ENCODE measurements at regions not wholly inside any gene's neighbourhood (a gene's known extent, or its start where the extent isn't known, plus 50 kb on each side); places are given as distances from the start of the nearest gene placed in this dataset.

GRCh38 chr4:135429528-135429927 lies 1227.9 kb upstream of the PABPC4L start:
- FAIRE-seq = no peak
- no peaks in the 10 kb centered on the region for H4K20me1 ChIP-seq (replicated peaks; ENCODE audit: control insufficient read depth, extremely low read depth, insufficient read depth, low read length)
- H2AFZ ChIP-seq (ENCODE audit: low read depth, low read length) = no peak overlapping the region
- dilution Hi-C loops (cut with MboI; ENCODE audit: extremely low pct_ligation_motif_present, low sequenced_read_pairs) (no loop called here), intact Hi-C loops (cut with micrococcal nuclease) (no loop called here)
- H3K79me2 ChIP-seq (ENCODE audit: control insufficient read depth, insufficient read depth, low read length) = no peaks in the 10 kb centered on the region
- CTCF ChIA-PET = interaction anchor here (0.5 to 1.9 kb wide), 2 partner anchors 11 to 156 kb away, joined by 3 to 5 read pairs; no protein-coding TSS in a partner anchor
- no peaks in the 10 kb centered on the region for H3K9me3 ChIP-seq (replicated peaks; ENCODE audit: control insufficient read depth, insufficient read depth, low read length)
- no peak overlapping the region for H3K4me2 ChIP-seq (ENCODE audit: insufficient read depth, low read length)
- H3K4me1 ChIP-seq (ENCODE audit: control insufficient read depth, extremely low read depth, insufficient read depth, low read length) = no peaks in the 10 kb centered on the region
- no peaks in the 10 kb centered on the region for H3K36me3 ChIP-seq (ENCODE audit: control insufficient read depth in 2 of 2, extremely low read depth in 1 of 2, insufficient read depth in 2 of 2, low read length in 2 of 2)
- no peak overlapping the region for H3K9ac ChIP-seq (replicated peaks; ENCODE audit: extremely low read depth, insufficient read depth, low read length)
- DNase-seq (ENCODE audit: low read depth, low spot score) = no peak
- H3K27ac ChIP-seq (ENCODE audit: insufficient read depth, low read depth, low read length) = no peak overlapping the region
- BruUV-seq (replicated peaks) = no TSS peak
- no peak overlapping the region for H3K4me3 ChIP-seq (replicated peaks in 1 of 3; ENCODE audit: insufficient read depth in 1 of 3, low read depth in 1 of 3, low read length in 3 of 3)
- H3K9me1 ChIP-seq (replicated peaks; ENCODE audit: control insufficient read depth, extremely low read depth, insufficient read depth, low read length) = no peaks in the 10 kb centered on the region
- no peak for TF ChIP-seq EZH2 (IDR thresholded peaks at IDR 0.05; ENCODE audit: borderline replicate concordance, low read depth, low read length, severe bottlenecking)
- no peak for TF ChIP-seq MAX (IDR thresholded peaks at IDR 0.05; ENCODE audit: insufficient read depth, insufficient read length)
- no peak for TF ChIP-seq JUN (IDR thresholded peaks at IDR 0.05; ENCODE audit: borderline replicate concordance, insufficient read depth, insufficient read length, low read depth)
- TF ChIP-seq MYC (IDR thresholded peaks at IDR 0.05; ENCODE audit: low read depth, low read length) = no peak
- TF ChIP-seq CTCF (IDR thresholded peaks at IDR 0.05; ENCODE audit: extremely low read depth in 1 of 2, insufficient read depth in 1 of 2, low read depth in 1 of 2, low read length in 2 of 2) = no peak
- no peak for TF ChIP-seq GATA2 (IDR thresholded peaks at IDR 0.05; ENCODE audit: insufficient read depth, insufficient read length, low read depth, low read length)
- no peak for TF ChIP-seq POLR2A (IDR thresholded peaks at IDR 0.05; ENCODE audit: low read depth, low read length)
- no peak for TF ChIP-seq POLR2AphosphoS5 (IDR thresholded peaks at IDR 0.05; ENCODE audit: insufficient read depth, low read depth, low read length)
- no peak for TF ChIP-seq FOS (IDR thresholded peaks at IDR 0.05; ENCODE audit: borderline replicate concordance, insufficient read depth, low read length)
- POLR2A ChIA-PET = no interaction called here
- H3K27me3 ChIP-seq (ENCODE audit: control insufficient read depth in 2 of 2, insufficient read depth in 2 of 2, low read length in 2 of 2) = no peaks in the 10 kb centered on the region
